Suprapubic skin (tissue), 4 donors: ENCODE measurements at regions not wholly inside any gene's neighbourhood (a gene's known extent, or its start where the extent isn't known, plus 50 kb on each side); places are given as distances from the start of the nearest gene placed in this dataset.

Experiments used
- EP300 ChIP-seq: sonication (generic); formaldehyde crosslinking; IDR thresholded peaks from one replicate; pipeline ENCODE4 v1.6.1; 2017; ENCODE audit warnings: antibody characterized with exemption
- POLR2A ChIP-seq, 2 donors: fragments of 450-650 bp; IDR thresholded peaks; one replicate each; pipeline ENCODE4 v1.6.1; 2017; ENCODE audit warnings: antibody characterized with exemption in 2 of 2, mild to moderate bottlenecking in 2 of 2, moderate library complexity in 2 of 2
- POLR2AphosphoS5 ChIP-seq, 3 donors: sonication (generic); formaldehyde crosslinking; IDR thresholded peaks; one replicate each; pipeline ENCODE4 v1.6.1; 2017; ENCODE audit warnings: antibody characterized with exemption in 3 of 3
- TF ChIP-seq, protein P1 (sequence below), 2 donors: fragments of 200-600 bp in 1 of 2; fragments of 450-650 bp in 1 of 2; sonication (generic) in 1 of 2; IDR thresholded peaks; one replicate each; pipeline ENCODE4 v1.5.1; 2016 to 2019; ENCODE audit warnings: antibody characterized with exemption in 2 of 2, mild to moderate bottlenecking in 1 of 2, moderate library complexity in 1 of 2

DNA sequence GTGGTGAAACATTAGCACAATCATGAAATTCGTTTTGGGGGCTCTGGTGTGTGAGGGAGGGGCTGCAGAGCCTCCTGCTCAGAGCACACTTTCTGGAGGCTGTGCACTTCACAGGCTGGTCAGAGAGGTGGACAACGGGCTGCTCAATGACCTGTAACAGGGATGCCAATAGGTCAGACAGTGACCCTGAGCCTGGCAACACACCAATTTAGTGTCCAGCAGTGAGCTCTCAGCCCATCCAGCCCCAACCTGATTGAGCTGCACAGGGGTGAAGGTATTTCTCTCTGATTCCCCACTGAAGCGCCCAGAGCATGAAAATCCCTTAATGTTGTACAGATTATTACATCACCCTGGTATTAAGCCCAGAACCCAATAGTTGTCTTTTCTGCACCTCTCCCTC lies 191.3 kb upstream of the ZNF32 start:
- TF ChIP-seq, protein P1, sequence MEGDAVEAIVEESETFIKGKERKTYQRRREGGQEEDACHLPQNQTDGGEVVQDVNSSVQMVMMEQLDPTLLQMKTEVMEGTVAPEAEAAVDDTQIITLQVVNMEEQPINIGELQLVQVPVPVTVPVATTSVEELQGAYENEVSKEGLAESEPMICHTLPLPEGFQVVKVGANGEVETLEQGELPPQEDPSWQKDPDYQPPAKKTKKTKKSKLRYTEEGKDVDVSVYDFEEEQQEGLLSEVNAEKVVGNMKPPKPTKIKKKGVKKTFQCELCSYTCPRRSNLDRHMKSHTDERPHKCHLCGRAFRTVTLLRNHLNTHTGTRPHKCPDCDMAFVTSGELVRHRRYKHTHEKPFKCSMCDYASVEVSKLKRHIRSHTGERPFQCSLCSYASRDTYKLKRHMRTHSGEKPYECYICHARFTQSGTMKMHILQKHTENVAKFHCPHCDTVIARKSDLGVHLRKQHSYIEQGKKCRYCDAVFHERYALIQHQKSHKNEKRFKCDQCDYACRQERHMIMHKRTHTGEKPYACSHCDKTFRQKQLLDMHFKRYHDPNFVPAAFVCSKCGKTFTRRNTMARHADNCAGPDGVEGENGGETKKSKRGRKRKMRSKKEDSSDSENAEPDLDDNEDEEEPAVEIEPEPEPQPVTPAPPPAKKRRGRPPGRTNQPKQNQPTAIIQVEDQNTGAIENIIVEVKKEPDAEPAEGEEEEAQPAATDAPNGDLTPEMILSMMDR (IDR thresholded peaks at IDR 0.05), result no peak
- TF ChIP-seq EP300 (no peak), POLR2A (IDR thresholded peaks at IDR 0.05) (no peak), POLR2AphosphoS5 (IDR thresholded peaks at IDR 0.05) (no peak)
